A549 (cell line): ENCODE measurements at regions not wholly inside any gene's neighbourhood (a gene's known extent, or its start where the extent isn't known, plus 50 kb on each side); places are given as distances from the start of the nearest gene placed in this dataset.

Experiments used
- ATAC-seq, 2 experiments: fragments of 200-7000 bp in 1 of 2; fragments of >200 bp in 1 of 2; cut with Nextera tagmentation in 1 of 2; cut with Tn5 transposase in 1 of 2; 3 replicates each; pipeline versions ENCODE4 v1.8.0 to v1.9.1; 2018 to 2020; ENCODE audit warnings: mild to moderate bottlenecking in 1 of 2, moderate library complexity in 1 of 2
- CTCF ChIA-PET: fragments of 300-600 bp; sonication (Branson Sonifier 250); formaldehyde crosslinking; extraction: SDS; loops from one replicate; lab custom pipeline; 2021; ENCODE audit warnings: antibody characterized with exemption, inconsistent platforms; lab: Yijun Ruan, JAX
- POLR2A ChIA-PET: fragments of 350-600 bp; formaldehyde crosslinking; extraction: SDS; loops from one replicate; lab custom pipeline; 2021; ENCODE audit warnings: antibody characterized with exemption, inconsistent platforms; lab: Yijun Ruan, JAX
- DNase-seq, 2 experiments: peaks; one replicate each; pipeline versions ENCODE4 v3.0.0 to v3.0.0-alpha.2; 2011 to 2016; ENCODE audit warnings: low read depth in 1 of 2, low spot score in 1 of 2
- FAIRE-seq: peaks from 2 replicates; lab custom pipeline; 2011; peaks lifted over from hg19 to GRCh38; lab: Jason Lieb, UNC
- H3K27ac ChIP-seq, 2 experiments: fragments of >200 bp; sonication (Bioruptor Twin); formaldehyde crosslinking; 3 replicates each; pipeline ENCODE4 v1.5.1; 2016 to 2017
- H3K4me1 ChIP-seq: fragments of >200 bp; sonication (Bioruptor Twin); formaldehyde crosslinking; 3 replicates; pipeline ENCODE4 v1.6.1; 2016
- H3K4me2 ChIP-seq: fragments of >200 bp; sonication (Bioruptor Twin); formaldehyde crosslinking; 3 replicates; pipeline ENCODE4 v1.6.1; 2016
- H3K4me3 ChIP-seq: fragments of >200 bp; sonication (Bioruptor Twin); formaldehyde crosslinking; 3 replicates; pipeline ENCODE4 v1.5.1; 2016
- H3K9me3 ChIP-seq: fragments of >200 bp; sonication (Bioruptor Twin); formaldehyde crosslinking; 3 replicates; pipeline ENCODE4 v1.6.1; 2016
- BHLHE40 ChIP-seq: IDR thresholded peaks from 2 replicates; pipeline ENCODE4 v1.6.1; 2012; ENCODE audit warnings: low read depth, low read length, inconsistent platforms
- CHD4 ChIP-seq: fragments of 200-600 bp; sonication (generic); IDR thresholded peaks from 2 replicates; pipeline ENCODE4 v1.6.1; 2016; ENCODE audit warnings: antibody characterized with exemption, mild to moderate bottlenecking, borderline replicate concordance
- EHF ChIP-seq: fragments of 250-450 bp; sonication (Bioruptor Pico); IDR thresholded peaks from 2 replicates; pipeline ENCODE4 v1.5.0; 2020; ENCODE audit warnings: mild to moderate bottlenecking
- HDAC2 ChIP-seq: fragments of 200-600 bp; sonication (generic); IDR thresholded peaks from 2 replicates; pipeline ENCODE4 v1.6.1; 2016
- HEYL ChIP-seq: fragments of 250-450 bp; sonication (Bioruptor Pico); IDR thresholded peaks from 2 replicates; pipeline ENCODE4 v1.8.0; 2021; ENCODE audit warnings: mild to moderate bottlenecking, moderate library complexity
- HOXB13 ChIP-seq: fragments of 250-450 bp; sonication (Bioruptor Pico); IDR thresholded peaks from 2 replicates; pipeline ENCODE4 v1.5.0; 2020; ENCODE audit warnings: low read depth, mild to moderate bottlenecking, moderate library complexity
- KDM1A ChIP-seq: fragments of 200-600 bp; sonication (generic); IDR thresholded peaks from 2 replicates; pipeline ENCODE4 v1.6.1; 2016; ENCODE audit warnings: low read depth, mild to moderate bottlenecking
- MAFK ChIP-seq: fragments of 450-650 bp; IDR thresholded peaks from 2 replicates; pipeline ENCODE4 v1.6.1; 2014; ENCODE audit not compliant: partially characterized antibody
- POLR2A ChIP-seq: IDR thresholded peaks from 2 replicates; pipeline ENCODE4 v1.6.1; 2012; ENCODE audit warnings: mild to moderate bottlenecking, low read length
- RAD21 ChIP-seq, 2 experiments: fragments of >200 bp in 1 of 2; sonication (Bioruptor Twin) in 1 of 2; formaldehyde crosslinking in 1 of 2; IDR thresholded peaks in 1 of 2; conservative IDR thresholded peaks in 1 of 2; 2 replicates in 1 of 2; 3 replicates in 1 of 2; pipeline ENCODE4 v1.6.1; 2012 to 2018; ENCODE audit warnings: inconsistent platforms in 1 of 2
- RCOR1 ChIP-seq: fragments of 150-350 bp; IDR thresholded peaks from 2 replicates; pipeline ENCODE4 v1.6.1; 2014; ENCODE audit warnings: antibody characterized with exemption, low read length, low read depth
- ZNF302 ChIP-seq: fragments of 250-450 bp; sonication (Bioruptor Pico); IDR thresholded peaks from 2 replicates; pipeline ENCODE4 v1.9.0; 2021; ENCODE audit warnings: inconsistent platforms, mild to moderate bottlenecking, moderate library complexity
- ZSCAN20 ChIP-seq: fragments of 250-450 bp; sonication (Bioruptor Pico); IDR thresholded peaks from 2 replicates; pipeline ENCODE4 v1.8.0; 2022; ENCODE audit warnings: mild to moderate bottlenecking, moderate library complexity
- WGBS: methylation state at CpG from one replicate; pipeline ENCODE4 v1.1.6; 2017; ENCODE audit errors: missing lambda C conversion rate; 5-methylcytosine and 5-hydroxymethylcytosine counted together
- TF ChIP-seq, protein P1 (sequence below): fragments of 450-650 bp; IDR thresholded peaks from 2 replicates; pipeline ENCODE4 v1.6.1; 2014; ENCODE audit warnings: antibody characterized with exemption
- TF ChIP-seq, protein P2 (sequence below): IDR thresholded peaks from 2 replicates; pipeline ENCODE4 v1.6.1; 2012
- TF ChIP-seq, protein P3 (sequence below): fragments of 250-450 bp; sonication (Bioruptor Pico); IDR thresholded peaks from 2 replicates; pipeline ENCODE4 v1.5.0; 2021; ENCODE audit warnings: mild to moderate bottlenecking, moderate library complexity, borderline replicate concordance
- TF ChIP-seq, protein P4 (sequence below): fragments of 250-450 bp; sonication (Bioruptor Pico); IDR thresholded peaks from 2 replicates; pipeline ENCODE4 v1.5.0; 2020; ENCODE audit warnings: low read depth, mild to moderate bottlenecking, moderate library complexity

DNA sequence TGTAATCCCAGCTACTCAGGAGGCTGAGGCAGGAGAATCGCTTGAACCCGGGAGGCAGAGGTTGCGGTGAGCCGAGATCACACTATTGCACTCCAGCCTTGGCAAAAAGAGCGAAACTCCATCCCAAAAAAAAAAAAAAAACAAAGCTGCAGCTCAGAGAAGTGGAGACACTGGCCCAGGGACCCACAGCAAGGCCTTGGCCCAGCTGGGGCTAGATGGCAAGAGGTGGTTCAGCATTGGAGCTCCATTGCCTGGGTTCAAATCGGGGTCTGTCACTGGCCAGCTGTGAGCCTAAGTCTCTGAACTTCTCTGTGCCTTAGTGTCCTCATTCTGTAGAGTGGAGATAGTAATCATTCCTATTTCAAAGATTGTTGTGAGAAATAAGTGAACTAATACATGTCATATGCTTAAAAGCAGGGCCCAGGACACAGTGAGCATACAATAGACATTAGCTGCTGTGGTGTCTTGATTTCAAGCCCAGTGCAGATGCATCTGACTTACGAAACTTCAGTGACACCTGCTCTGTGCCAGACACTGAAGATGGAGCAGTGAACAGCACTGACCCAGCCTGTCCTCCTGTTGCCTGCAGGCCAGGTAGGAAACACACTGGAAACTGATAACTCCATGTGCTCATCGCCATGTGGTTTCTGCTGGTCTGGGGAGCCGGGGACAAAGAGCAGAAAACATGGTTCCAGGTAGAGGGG is 127.7 kb downstream of the C9orf50 start:
- H3K27ac ChIP-seq, result peak overlapping the region; percentile 99 to 100
- H3K4me2 ChIP-seq, result peak overlapping the region; percentile 87
- peak; percentile 40; the same call in 1 of the 2 replicates for TF ChIP-seq HOXB13 (CRISPR knock-in tag)
- TF ChIP-seq, protein P1, sequence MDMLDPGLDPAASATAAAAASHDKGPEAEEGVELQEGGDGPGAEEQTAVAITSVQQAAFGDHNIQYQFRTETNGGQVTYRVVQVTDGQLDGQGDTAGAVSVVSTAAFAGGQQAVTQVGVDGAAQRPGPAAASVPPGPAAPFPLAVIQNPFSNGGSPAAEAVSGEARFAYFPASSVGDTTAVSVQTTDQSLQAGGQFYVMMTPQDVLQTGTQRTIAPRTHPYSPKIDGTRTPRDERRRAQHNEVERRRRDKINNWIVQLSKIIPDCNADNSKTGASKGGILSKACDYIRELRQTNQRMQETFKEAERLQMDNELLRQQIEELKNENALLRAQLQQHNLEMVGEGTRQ, result no peak
- TF ChIP-seq, all 56 proteins: peak for 1
- 96% methylated on average over 9 of the region's 9 CpGs for WGBS
- DNase-seq, result no peak
- no peak for ATAC-seq
- Histone ChIP-seq H3K4me3 (no peak overlapping the region), H3K4me1 (peaks cover 81% of the 10 kb centered on the region), H3K9me3 (no peaks in the 10 kb centered on the region)
- ChIA-PET CTCF (interaction anchor here (0.7 to 9.8 kb wide), 13 partner anchors 10 to 362 kb away, joined by 3 to 90 read pairs (median 5); partner anchors contain the start of gene IER5L), POLR2A (interaction anchor here (0.6 to 6.6 kb wide), 7 partner anchors 10 to 353 kb away, joined by 3 to 69 read pairs (median 5); partner anchors contain the start of gene IER5L)
- no peak for FAIRE-seq

DNA sequence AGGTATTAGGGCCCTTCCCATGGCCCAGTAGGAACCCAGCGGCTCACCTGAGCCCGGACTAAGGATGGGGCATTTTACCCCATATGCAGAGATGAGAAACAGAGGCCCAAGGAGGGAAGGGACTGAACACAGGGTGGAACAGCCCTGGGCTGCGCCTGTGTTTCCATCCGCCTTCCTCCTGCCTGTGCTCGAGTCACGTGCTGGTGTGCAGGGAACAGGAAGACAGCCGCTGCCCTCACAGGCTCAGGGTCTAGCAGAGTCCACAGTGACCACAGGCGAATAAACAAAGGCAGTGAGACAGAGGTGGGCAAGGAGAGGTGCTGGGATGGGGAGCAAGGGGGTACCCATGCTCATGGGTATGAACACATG is 129.4 kb downstream of the C9orf50 start:
- no peak for ATAC-seq
- Histone ChIP-seq H3K4me2 (peak overlapping the region; percentile 75), H3K9me3 (no peaks in the 10 kb centered on the region), H3K4me3 (peak overlapping the region; percentile 41; the same call in 1 of the 3 replicates), H3K4me1 (peaks cover 87% of the 10 kb centered on the region), H3K27ac (peak overlapping the region; percentile 99 to 100)
- 78% methylated on average over 8 of the region's 8 CpGs for WGBS
- POLR2A ChIA-PET, result no interaction called here
- no peak for DNase-seq
- FAIRE-seq, result no peak
- no peak for TF ChIP-seq RCOR1
- TF ChIP-seq, protein P2, sequence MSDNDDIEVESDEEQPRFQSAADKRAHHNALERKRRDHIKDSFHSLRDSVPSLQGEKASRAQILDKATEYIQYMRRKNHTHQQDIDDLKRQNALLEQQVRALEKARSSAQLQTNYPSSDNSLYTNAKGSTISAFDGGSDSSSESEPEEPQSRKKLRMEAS, result 0 out of 2 replicates have a peak, but pooled peaks have one; percentile 19
- CTCF ChIA-PET, result interaction anchor here (1.4 to 3.8 kb wide), 4 partner anchors 10 to 318 kb away, joined by 3 to 13 read pairs (median 6); no protein-coding TSS in a partner anchor

DNA sequence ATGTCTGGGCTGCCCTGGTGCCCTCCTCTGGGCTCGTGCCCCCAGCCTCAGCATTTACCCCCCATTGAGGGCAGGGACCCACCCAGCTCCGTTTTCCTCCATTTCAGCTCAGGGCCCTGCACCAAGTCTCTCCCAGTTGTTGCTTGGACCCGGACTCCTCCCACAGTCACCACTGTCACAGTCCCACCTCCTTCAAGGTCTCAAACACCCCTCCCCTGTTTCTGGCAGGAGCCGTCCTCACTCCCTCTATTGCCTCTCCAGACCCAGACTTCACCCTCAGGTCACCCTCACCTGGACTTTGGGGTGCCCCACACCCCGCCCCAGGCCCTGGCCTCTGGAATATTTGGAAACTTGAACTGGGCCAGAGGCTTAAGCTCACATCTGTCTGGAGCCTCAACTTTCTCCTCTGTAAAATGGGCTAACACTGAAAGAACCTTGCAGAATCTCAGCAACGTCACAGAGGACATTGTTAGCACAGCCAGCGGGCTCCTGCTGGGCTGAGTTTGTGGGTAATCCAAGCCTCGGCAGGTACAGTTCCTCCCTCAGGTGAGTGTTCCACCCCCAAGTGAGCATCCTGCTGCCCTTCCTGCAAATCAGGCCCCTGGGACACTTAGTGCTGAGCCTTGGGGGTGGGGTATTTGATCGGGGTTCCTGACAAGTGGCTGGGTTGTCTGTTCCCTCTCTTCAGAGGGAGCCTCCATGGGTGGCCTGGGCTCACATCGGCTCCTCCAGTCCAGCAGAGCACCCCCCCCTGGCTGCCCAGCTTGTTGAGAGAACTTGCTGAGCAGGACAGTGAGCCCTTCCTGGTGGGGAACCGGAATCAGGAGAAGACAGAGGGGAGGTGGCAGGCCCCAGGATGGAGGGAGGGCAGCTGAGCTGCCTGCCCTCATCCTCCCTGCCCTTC is 130.1 kb downstream of the C9orf50 start:
- H3K9me3 ChIP-seq, result no peaks in the 10 kb centered on the region
- ATAC-seq (no peak), DNase-seq (peak in 1 of 2 experiments; percentile 64), FAIRE-seq (no peak)
- ChIA-PET POLR2A (interaction anchor here (0.9 to 2.4 kb wide), 4 partner anchors 30 to 351 kb away, joined by 3 to 20 read pairs (median 10); partner anchors contain the start of gene IER5L), CTCF (interaction anchor here (0.8 to 3.8 kb wide), 11 partner anchors 9 to 351 kb away, joined by 3 to 15 read pairs (median 3); no protein-coding TSS in a partner anchor)
- H3K27ac ChIP-seq, result peak overlapping the region; percentile 99 to 100
- H3K4me3 ChIP-seq, result peak overlapping the region; percentile 41
- TF ChIP-seq HOXB13 (CRISPR knock-in tag) (no peak), KDM1A (peak; percentile 96), MAFK (no peak), RAD21 (conservative IDR thresholded peaks at IDR 0.05 in 1 of 2, IDR thresholded peaks at IDR 0.05 in 1 of 2) (0 out of 5 replicates have a peak, but pooled peaks of 1 of the 2 experiments have one; percentile 2), POLR2A (no peak; the same call in 1 of the 2 replicates), HEYL (CRISPR knock-in tag) (0 out of 2 replicates have a peak, but pooled peaks have one; percentile 38), CHD4 (peak; percentile 85), HDAC2 (peak; percentile 66)
- peak overlapping the region; percentile 75 for H3K4me2 ChIP-seq
- 40% methylated on average over 9 of the region's 11 CpGs for WGBS
- peaks cover 89% of the 10 kb centered on the region for H3K4me1 ChIP-seq

DNA sequence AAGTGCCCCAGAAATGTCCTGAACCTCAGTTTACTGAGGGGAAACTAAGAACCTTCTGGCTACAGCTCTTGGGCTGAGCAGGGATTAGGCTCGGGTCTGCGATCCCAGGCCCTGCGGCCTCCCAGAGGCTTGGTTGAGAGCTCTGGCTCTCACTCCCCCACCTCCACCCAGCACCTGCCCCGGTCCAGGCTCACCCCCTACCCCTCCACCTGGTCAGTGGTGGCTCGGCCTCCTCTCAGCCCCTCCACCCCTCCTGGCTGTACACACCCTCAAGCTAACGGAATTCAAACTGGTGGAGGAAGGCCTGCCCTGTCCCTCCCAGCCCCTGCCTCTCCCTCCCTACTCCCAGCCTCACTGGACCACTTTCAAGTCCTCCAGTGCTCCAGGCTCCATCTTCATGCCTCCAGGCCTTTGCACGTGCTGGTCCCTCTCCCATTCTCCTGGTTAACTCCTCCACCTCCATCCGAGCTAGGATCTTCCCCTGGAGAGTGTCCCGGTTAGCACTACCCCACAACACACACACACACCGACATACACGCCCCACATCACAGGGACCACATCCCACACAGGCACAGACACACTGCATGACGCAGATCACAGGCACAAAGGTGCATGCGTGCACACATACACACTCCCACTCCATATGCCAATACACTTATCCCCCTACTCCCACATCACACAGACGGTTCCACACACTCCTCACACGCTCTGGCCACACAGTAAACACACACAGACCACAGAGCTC is 130.9 kb downstream of the C9orf50 start:
- peak overlapping the region; percentile 99 to 100 for H3K27ac ChIP-seq
- no peaks in the 10 kb centered on the region for H3K9me3 ChIP-seq
- ChIA-PET POLR2A (interaction anchor here (0.6 to 2.4 kb wide), 9 partner anchors 29 to 350 kb away, joined by 3 to 20 read pairs (median 4); partner anchors contain the start of gene IER5L), CTCF (interaction anchor here (0.8 to 2.8 kb wide), 12 partner anchors 31 to 353 kb away, joined by 3 to 15 read pairs (median 3); partner anchors contain the start of gene IER5L)
- H3K4me1 ChIP-seq, result peaks cover 95% of the 10 kb centered on the region
- ATAC-seq (peak; percentile 0; a peak in 3 of 6 replicates), FAIRE-seq (no peak), DNase-seq (peak in 1 of 2 experiments; percentile 68)
- H3K4me3 ChIP-seq, result peak overlapping the region; percentile 41
- H3K4me2 ChIP-seq, result peak overlapping the region; percentile 75
- WGBS, result 22% methylated on average over 10 of the region's 15 CpGs
- 0 out of 2 replicates have a peak, but pooled peaks have one; percentile 53 for TF ChIP-seq ZNF302 (CRISPR knock-in tag)
- TF ChIP-seq HEYL (CRISPR knock-in tag), result peak; percentile 82
- TF ChIP-seq, protein P3, sequence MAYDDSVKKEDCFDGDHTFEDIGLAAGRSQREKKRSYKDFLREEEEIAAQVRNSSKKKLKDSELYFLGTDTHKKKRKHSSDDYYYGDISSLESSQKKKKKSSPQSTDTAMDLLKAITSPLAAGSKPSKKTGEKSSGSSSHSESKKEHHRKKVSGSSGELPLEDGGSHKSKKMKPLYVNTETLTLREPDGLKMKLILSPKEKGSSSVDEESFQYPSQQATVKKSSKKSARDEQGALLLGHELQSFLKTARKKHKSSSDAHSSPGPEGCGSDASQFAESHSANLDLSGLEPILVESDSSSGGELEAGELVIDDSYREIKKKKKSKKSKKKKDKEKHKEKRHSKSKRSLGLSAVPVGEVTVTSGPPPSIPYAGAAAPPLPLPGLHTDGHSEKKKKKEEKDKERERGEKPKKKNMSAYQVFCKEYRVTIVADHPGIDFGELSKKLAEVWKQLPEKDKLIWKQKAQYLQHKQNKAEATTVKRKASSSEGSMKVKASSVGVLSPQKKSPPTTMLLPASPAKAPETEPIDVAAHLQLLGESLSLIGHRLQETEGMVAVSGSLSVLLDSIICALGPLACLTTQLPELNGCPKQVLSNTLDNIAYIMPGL (CRISPR knock-in tag), result peak; percentile 43; the same call in 1 of the 2 replicates
- TF ChIP-seq EHF, result 0 out of 2 replicates have a peak, but pooled peaks have one; percentile 1
- TF ChIP-seq HOXB13 (CRISPR knock-in tag), result peak; percentile 69; the same call in 1 of the 2 replicates
- peak; percentile 49; the same call in 1 of the 2 replicates for TF ChIP-seq ZSCAN20 (CRISPR knock-in tag)
- no peak for TF ChIP-seq CHD4
- TF ChIP-seq, protein P4, sequence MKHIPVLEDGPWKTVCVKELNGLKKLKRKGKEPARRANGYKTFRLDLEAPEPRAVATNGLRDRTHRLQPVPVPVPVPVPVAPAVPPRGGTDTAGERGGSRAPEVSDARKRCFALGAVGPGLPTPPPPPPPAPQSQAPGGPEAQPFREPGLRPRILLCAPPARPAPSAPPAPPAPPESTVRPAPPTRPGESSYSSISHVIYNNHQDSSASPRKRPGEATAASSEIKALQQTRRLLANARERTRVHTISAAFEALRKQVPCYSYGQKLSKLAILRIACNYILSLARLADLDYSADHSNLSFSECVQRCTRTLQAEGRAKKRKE (CRISPR knock-in tag), result 0 out of 2 replicates have a peak, but pooled peaks have one; percentile 5
- TF ChIP-seq POLR2A, result peak; percentile 53
- peak; percentile 37; the same call in 1 of the 2 replicates for TF ChIP-seq BHLHE40
